ENCODE measurements at regions not wholly inside any gene's neighbourhood (a gene's known extent, or its start where the extent isn't known, plus 50 kb on each side); places are given as distances from the start of the nearest gene placed in this dataset.

- intact Hi-C loops (cut with DNase I), result no loop called here
- ATAC-seq, result no peak
- DNase-seq (ENCODE audit: low spot score), result no peak
These were observed 365.3 kb downstream of the REEP3 start for GRCh38 chr10:63886281-63887022.

- ATAC-seq (no peak), DNase-seq (ENCODE audit: low spot score) (no peak)
- intact Hi-C loops (cut with DNase I), result no loop called here
These were observed 365.9 kb downstream of the REEP3 start for GRCh38 chr10:63887023-63887589.

DNA sequence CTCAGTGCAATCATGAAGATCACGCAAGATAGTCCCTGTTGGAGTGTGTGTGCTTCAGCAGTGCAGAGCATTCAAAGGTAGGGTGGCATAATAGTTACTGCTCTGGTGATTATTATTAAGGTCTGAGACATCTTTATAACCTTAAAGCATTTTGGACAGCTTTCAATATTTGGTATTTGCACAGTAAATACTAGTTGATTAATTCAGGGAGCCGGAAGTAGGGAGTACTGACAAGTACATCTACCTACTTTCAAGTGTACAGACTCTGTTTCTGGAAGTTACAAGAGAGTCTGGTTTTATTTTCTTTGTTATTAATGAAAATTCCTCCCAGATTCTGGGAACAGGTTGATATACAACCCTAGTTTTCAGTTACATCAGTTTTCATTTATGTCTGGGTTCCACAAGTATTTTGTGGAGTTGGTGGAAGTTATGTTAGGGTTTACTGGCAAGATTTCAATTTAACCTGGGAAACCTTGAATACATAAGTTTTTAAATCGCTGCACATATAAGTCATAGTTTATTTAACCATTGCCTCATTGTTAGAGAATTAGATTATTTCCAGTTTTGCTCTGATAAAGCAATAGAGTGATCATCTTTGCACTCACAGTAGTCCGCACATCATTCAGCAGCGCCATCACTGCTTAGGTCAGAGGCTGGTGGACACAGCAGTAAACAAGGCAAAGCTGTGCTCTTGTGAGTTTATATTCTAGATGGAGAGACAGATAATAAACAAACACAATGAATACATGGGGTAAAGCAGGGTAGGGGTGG, 366.6 kb downstream of the REEP3 start:
- no peak for DNase-seq (ENCODE audit: low spot score)
- ATAC-seq, result no peak
- intact Hi-C loops (cut with DNase I), result no loop called here

DNA sequence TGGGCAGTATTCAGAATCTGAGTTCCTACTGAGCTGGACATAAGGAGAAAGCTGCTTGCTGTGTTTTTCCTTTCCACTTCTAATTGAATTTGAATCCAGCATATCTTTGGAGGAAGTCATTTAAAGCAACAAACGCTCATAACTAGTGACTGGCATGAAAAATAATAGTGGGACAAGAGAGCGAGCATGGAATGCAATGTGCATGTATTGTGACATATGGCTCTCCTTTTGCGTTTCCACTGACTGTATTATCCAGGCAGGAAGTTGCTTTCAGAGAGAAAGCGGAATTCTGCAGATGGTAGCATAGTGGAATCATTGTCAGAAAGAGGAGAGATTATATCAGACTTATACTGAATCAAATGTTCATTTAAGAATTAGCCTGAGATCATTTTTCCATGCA, 368.6 kb downstream of the REEP3 start:
- ATAC-seq, result no peak
- intact Hi-C loops (cut with DNase I), result no loop called here

GRCh38 chr10:63896992-63897391, 375.8 kb downstream of the REEP3 start:
- intact Hi-C loops (cut with DNase I), result no loop called here
- ATAC-seq (no peak), DNase-seq (ENCODE audit: low spot score) (no peak)

More for the DNA sequence above, 368.6 kb downstream of the REEP3 start:
- no peak for DNase-seq (ENCODE audit: low spot score)

DNA sequence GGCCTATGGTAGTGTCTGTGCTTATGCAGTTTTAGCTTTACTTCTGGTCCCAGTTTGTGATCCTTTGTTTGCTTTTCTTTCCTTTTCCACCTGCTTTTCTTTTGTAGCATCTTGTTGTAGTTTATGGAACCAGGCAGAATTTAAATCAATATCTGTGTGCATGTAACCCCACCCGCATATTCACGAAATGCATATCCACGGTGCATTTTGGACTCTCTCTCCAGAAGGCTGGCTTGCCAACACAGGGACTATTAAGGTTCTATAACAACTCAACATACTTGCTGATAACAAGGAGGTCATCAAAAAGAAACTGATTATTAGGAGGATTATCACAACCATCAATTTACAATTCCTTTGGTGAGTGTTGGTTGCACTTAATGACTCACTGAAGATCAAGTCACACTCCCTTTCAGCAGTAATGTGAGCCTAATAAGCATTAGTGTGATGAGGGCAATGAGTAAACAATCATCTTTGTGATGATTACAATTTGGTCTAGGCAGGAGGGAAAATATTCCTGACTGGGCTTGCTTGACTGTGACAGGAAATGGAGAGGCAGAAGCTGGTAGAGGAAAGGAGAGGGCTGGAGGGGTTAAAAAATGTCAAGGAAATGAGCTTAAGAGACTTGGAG, 378.6 kb downstream of the REEP3 start:
- intact Hi-C loops (cut with DNase I), result no loop called here
- no peak for DNase-seq (ENCODE audit: low spot score)
- no peak for ATAC-seq

DNA sequence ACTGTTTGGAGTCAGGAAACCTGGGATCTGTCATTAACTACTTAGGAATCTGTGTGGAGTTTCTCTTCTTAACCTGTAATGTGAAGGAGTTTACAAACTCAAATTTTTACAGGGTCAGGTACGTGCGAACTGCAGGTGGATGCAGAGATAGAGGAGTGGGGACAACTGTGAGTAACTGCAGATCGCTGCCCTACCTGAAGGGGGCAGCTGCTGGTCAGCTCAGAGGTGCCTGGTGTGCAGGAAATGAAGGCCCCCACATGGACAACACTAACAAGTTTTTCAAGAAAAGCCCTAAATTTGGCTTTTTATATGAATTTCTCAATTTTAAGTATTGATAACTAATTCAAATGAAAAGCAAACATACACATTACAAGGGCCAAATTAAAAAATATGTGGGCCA, 380.0 kb downstream of the REEP3 start:
- ATAC-seq, result no peak
- no peak for DNase-seq (ENCODE audit: low spot score)
- intact Hi-C loops (cut with DNase I), result no loop called here

DNA sequence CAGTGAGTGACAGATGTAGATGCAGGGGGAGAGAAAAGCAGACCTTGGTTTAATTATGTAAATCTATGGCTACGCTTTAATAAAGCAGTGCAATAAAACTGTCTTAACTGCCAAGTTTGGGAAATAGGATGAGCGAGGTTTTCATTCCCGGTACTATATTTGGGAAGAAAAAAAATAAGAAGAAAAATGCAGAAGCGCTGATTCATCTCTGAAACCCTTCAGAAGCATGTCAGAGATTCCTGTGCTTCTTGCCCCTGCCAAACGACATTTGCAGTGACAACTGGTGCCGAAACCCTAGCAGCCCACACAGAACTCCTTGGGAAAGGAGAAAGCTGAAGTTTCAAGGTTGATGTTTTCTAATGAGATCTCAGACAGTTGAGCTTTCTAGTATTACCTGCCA, 380.7 kb downstream of the REEP3 start:
- DNase-seq (ENCODE audit: low spot score) (no peak), ATAC-seq (no peak)
- intact Hi-C loops (cut with DNase I), result no loop called here

- no peak for DNase-seq (ENCODE audit: low spot score)
- intact Hi-C loops (cut with DNase I), result no loop called here
- ATAC-seq, result no peak
These were observed 389.6 kb downstream of the REEP3 start for GRCh38 chr10:63910806-63911205.

- intact Hi-C loops (cut with DNase I), result no loop called here
- ATAC-seq, result no peak
- no peak for DNase-seq (ENCODE audit: low spot score)
These were observed 394.0 kb downstream of the REEP3 start for GRCh38 chr10:63915240-63915639.

GRCh38 chr10:63917363-63917762, 396.2 kb downstream of the REEP3 start:
- intact Hi-C loops (cut with DNase I), result no loop called here
- no peak for ATAC-seq
- DNase-seq (ENCODE audit: low spot score), result no peak

DNA sequence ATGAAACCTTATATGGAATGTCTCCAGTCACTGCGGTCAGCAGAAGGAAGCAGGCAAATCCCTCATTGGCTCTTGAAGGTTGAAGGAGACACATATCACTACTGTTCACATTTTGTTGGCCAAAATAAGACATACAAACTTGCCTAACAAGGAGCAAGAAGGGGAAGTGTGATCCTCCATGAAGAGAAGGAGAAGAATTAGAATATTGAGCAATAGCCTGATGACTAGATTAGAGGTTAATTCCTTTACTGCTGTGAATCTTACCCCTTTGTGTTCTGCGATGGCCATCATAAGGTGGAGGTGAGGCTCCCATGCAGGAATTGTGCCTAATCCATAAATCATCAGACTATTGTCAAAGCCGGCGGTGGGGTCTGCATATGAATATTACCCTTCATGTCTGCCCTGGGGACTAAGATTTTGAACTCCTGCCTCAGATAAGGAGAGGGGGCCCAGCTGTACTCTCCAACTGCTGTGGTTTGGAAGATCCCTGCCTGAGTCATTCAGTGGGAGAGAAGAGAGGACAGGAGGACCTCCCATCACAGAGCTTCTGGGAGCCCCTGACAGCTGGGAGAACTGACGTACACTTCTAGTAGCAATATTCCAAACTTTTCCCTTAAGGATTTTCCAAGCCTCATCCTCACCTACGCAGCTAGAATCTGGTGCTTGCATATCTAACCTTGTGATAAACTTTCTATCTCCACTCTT, 398.5 kb downstream of the REEP3 start:
- ATAC-seq (no peak), DNase-seq (ENCODE audit: low spot score) (no peak)
- intact Hi-C loops (cut with DNase I), result no loop called here

GRCh38 chr10:63920926-63921325, 399.7 kb downstream of the REEP3 start:
- ATAC-seq (no peak), DNase-seq (ENCODE audit: low spot score) (no peak)
- intact Hi-C loops (cut with DNase I), result no loop called here

DNA sequence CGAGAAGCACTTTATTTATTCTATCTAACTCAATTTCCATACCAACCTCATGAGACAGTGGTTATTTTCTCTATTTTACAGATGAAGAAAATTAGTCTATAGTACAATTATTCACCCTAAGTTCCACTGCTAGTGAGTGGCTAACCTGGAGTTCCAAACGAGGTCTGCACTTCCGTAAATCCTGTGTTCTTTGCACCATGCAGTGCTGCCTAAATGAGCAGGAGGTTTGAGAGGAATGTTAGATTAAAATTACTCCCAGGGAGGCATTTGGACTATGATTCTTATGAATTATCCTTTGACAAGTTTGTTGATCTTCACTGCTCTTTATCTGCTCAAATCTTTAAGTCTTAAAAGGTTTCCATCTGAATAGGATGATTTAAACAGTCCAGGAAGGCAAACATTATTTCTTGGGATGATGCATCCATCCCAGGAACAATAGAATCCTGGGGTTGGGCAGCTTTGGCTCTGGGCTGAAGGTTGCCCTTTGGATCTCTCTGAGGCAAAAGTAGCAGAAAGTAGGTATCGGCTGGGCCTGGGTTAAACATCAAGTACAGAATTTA, 400.8 kb downstream of the REEP3 start:
- ATAC-seq (no peak), DNase-seq (ENCODE audit: low spot score) (no peak)
- intact Hi-C loops (cut with DNase I), result no loop called here

- ATAC-seq (no peak), DNase-seq (ENCODE audit: low spot score) (no peak)
- intact Hi-C loops (cut with DNase I), result no loop called here
These were observed 401.5 kb downstream of the REEP3 start for GRCh38 chr10:63922468-63923284.

DNA sequence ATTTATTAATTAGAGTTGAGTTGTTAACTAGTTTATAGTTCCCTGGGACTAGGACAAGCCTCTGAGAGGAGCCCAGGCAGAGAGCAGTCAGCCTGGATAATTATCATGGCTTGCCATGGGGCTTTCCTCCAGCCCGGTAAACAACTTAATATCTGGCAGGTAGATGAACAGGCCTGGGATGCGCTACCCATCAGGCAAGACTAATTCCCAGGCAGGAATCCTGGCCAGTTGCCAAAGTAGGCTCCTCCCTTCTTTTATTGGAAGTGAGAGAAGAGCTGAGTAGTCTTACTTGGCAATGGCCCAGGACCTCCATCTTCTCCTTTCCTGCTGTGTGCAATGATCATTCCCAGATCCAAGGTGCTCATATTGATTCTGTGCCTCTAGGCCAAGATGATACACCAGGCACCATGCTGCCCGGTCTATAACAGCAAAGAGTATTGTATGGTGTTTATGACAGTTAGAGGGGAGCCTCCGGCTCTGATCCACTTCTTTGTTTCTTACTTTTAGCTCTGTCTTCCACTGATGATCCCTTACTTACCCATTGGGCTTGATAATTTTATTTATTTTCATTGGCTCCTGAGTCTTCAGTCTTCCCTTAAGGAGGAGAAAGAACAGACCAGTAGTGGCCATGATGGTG, 408.7 kb downstream of the REEP3 start:
- intact Hi-C loops (cut with DNase I), result no loop called here
- ATAC-seq (no peak), DNase-seq (ENCODE audit: low spot score) (no peak)

DNA sequence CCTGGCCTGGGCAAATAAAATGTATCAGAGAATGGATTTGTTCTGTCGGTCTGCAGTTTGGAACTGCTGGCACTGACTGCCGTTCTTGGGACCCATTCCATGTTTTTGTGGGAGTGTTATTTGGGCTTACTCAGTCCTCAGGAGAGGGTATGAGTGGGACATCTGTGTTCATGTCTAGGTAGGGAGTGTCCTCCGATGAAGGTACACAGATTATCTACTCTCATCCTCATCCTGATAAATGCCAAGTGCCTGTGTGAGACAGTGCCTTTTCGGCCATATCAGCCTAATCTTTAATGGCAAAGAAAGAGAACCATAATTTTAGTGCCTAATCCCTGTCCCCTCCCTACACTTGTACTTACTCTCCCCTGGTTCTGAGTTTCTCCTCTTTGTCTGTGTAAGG, 409.4 kb downstream of the REEP3 start:
- intact Hi-C loops (cut with DNase I), result no loop called here
- DNase-seq (ENCODE audit: low spot score) (no peak), ATAC-seq (no peak)

- intact Hi-C loops (cut with DNase I), result no loop called here
- DNase-seq (ENCODE audit: low spot score) (no peak), ATAC-seq (no peak)
These were observed 414.5 kb downstream of the REEP3 start for GRCh38 chr10:63935705-63936104.

Measured in sciatic nerve (tissue), 2 donors.